HG02884 (cell line): ENCODE measurements at regions not wholly inside any gene's neighbourhood (a gene's known extent, or its start where the extent isn't known, plus 50 kb on each side); places are given as distances from the start of the nearest gene placed in this dataset.
"Not testable (repeated sequence)": the region's sequence is repeated elsewhere in the genome, so short reads cannot be mapped to it uniquely, and the experiment has no call there.

Experiments
- ATAC-seq: cut with Tn5 transposase; IDR thresholded peaks from one replicate; pipeline ENCODE4 v1.9.1; 2021; ENCODE audit warnings: mild to moderate bottlenecking, moderate library complexity; ENCODE audit not compliant: unreplicated experiment

DNA sequence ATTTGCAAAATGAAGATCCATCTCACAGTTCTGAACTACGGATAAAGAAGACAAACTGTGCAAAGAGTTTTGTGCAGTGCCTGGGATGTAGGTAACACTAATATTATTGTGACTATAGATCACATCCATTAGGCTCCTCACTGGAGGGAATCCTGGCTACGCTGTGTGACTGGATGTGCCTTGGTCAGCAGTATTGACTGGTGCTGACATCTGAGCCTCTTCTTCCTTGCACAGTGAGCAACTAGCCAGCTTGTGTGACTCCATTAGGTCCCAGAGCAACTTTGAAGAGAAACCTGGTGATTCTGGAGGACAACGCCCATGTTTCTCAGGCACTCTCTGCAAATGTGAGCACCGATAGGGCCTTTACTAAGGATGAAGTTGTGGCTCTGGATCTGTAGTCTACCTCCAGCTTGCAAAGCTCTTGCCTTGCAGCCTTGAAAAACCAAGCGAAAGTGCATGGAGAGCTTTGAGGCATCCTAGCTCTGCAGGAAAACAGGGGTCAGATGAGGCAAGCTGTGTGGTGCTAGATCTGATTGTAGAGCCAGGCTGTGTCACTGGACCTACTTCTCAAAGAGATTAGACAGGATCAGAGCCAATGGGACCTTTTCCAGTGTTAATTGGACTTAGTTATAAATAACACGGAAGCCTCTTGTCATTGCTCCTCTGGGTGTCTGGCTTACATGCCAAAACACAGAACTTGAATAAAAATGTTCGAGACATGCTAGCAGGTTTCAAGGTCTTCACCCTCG lies 303.6 kb upstream of the LYZL1 start:
- ATAC-seq: no peak

DNA sequence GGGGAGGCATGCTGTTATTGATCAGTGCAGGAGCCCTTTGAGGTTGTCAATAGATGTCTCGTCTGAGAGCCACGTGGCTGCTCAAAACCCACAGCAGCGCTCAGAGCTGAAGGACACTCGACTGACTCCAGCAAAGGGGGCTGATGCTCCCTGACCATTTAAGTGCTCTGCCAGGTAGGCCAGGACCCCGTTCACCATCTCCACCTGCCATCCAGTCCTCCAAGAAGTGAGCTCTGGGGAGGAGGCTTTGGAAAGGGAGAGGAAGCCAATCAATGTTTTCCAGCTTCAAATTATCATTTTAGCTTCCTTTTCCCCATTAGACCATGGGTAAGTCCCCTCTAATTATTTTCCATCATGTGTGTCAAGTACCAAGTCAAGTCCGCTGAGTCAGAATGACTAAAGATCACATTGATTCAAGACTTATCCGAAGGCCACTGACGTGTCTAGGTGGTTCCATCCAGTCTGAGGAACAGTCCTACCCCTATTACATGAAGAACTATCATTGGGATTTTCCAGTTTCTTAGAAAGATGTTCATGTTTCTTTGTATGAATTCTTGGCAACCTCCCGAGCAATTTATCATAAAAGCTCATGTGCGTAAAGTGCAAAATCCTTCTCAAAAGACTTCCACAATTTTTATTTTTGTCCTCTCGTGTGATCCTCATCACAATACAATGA lies 302.6 kb upstream of the LYZL1 start:
- no peak for ATAC-seq

DNA sequence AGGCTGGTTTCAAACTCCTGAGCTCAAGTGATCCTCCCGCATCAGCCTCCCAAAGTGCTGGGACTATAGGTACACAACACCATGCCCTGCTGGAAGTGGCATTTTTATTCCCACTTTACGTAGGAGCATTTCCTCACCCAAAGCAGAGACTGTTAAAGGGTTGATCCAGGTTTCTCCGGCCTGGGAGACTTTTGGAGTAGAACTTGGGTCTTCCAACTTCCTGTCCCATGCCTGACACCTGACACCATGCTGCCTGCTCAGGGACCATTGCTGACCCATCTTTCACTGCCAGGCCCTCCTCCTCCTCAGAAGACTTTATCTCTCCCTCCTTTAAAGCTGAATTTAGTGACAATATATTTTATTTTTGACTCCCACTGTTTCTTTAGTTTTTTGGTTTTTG lies 302.0 kb upstream of the LYZL1 start:
- no peak for ATAC-seq

DNA sequence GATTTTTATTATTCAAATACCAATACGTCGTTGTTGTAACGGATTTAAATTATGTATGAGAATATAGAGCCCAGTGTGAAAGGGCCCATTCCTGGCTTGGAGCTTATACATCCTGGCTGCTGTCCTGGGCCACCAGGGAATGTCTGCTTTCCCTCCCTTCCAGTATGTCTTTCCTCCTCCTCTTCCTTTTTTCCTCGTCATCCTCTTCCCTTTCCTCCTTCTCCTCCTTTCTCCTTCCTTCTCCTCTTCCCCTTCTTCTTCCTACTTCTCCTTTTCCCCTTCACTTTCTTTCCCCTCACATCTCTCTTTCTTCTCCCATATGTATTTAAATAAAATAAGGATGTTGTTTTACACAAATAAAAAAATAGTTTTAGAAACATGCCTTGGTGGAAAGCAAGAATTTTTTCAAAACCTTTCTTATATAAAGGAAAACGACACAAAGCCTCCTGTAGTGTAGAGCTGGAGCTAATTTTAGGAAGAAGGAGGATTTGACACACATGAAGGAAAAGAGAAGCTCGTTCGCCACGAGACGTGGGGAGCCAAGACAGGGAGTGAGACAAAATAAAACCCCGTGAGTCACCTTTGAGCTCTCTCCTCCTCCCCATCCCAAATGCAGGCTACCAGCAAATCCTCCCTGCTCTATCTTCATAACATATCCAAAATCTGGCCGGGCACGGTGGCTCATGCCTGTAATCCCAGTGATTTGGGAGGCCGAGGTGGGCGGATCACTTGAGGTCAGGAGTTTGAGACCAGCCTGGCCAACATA lies 301.1 kb upstream of the LYZL1 start:
- ATAC-seq: no peak

DNA sequence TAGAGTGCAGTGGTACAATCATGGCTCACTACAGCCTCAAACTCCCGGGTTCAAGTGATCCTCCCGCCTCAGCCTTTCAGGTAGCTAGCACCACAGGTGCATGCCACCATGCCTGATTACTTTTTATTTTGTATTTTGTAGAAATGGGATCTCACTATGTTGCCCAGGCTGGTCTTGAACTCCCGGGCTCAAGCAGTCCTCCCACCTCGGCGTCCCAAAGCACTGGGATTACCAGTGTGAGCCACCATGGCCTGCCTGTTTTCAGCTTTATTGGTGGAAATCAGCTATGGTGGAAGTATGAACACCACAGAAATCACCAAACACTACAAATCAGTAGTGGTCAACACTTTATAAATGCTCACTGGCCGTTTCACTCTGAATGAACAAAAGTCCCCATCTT lies 299.9 kb upstream of the LYZL1 start:
- ATAC-seq: no peak

DNA sequence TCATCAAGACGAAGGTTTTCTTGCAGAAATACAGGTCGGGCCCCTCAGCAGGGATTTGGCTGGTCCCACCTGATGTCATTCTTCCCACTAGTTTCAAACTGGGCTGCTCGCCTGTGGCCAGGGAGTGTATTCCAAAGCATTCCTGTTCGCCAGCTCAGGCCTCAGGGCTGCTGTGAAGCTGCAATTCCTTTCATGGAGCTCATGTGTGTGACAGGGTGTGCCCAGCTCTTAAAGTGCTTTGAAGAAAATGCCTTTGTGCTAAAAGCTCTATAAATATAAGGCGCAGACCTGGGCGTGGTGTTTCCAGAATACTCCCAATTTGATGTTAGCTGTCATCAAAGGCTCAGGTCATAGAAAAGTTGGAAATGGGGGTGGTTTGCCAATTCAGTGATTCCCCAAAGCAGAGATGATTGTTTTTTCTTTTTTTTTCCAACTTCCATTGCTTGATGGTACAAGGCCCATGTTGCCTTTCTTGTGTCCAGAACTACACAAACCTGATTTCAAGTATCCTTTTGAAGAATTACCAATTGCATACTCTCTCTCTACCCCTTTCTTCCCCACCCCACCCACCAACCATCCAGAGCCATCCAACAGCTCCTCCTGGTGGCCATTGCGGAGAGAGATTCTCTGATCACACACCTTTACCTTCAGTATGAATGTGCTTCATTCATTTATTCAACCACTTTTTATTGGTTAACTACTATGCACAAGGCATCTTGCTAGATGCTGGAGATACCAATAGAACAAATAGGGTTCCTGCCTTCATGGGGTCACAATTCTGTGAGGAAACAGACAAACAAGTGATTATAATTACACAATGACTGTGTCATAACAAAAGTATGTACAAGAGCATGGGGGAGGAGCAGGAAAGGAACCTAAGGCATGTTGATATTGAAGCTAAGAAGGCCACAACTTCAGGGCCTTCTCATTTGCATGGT lies 297.3 kb upstream of the LYZL1 start:
- ATAC-seq: no peak

DNA sequence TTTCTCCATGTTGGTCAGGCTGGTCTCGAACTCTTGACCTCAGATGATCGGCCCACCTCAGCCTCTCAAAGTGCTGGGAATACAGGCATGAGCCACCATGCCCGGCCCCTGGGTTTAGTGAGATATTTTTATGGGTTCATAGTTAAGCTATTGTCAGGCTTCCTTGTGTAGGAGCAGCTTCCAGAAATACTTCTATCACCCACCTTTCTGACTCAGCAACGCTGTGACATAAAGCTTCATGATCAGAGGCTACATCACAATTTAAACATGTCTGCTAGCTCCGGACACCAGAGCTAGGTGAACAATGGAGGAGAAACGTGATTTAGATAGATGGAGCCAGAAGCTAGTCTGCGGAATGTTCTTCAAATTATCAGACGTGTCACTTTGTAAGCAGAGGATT lies 295.8 kb upstream of the LYZL1 start:
- ATAC-seq: no peak

DNA sequence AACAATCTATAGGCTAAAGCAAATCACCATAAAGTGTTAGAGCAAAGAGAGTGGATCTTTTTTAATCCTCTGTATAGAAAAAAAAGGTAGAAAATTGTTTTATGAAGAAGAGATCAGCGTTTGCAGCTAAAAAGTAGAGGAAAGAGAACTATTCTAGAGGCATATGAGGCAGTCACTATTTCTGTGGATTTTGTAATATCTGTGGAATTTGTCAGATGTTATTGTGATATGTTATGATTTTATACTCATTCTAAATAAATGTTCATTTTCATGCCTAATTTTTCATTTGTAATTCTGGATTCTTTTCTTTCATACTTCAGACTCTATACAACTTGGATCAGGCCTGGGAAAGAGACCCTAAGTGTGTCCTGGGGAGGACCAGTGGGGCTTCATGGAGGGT lies 295.0 kb upstream of the LYZL1 start:
- ATAC-seq: no peak

DNA sequence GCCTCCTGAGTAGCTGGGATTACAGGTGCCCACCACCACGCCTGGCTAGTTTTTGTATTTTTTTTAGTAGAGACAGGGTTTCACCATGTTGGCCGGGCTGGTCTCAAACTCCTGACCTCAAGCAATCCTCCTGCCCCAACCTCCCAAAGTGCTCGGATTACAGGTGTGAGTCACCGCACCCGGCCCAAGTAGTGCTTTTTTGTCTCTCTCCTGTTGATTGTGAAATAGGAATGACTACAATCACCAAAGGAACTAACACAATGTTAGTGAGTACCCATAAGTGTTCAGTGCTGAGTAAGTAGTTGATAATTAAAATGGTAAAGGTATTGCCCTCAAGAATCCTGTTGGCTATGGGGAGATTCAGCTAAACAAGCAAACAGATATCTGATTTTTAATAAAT lies 294.1 kb upstream of the LYZL1 start:
- not testable (repeated sequence) for ATAC-seq

DNA sequence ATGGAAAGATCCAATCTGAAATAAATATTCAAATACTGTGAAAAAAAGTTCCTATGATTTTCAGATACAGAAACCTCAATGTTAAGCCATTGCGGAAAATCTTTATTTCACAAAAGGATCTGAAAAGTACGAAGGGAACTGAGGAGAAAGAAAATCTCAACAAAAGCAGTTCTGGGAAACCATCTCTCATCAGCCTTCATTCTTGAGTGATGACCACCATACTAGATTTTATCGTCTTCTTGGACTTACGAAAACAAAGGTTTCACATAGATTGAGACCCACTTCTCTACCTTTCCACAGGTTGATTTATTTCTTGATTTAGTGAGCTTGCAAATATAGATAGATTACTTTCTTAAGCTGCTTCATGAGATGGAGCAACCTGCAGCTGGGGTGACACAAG lies 293.4 kb upstream of the LYZL1 start:
- no peak for ATAC-seq

DNA sequence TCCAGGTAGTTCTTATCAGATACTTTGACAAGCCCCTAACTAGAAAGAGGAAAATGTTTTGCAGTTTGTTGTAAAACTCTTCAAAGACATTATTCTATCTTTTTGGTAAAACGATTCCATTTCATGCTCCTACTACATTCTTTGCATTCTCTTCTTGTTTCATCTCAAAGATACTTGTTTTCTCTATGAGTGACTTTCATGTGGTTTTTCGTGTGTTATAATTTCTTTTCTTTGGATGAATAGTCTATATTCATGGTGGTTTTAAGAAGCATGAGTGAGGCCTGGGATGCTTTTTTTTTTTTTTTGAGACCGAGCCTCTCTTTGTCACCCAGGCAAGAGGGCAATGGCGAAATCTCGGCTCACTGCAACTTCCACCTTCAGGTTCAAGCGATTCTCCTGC lies 292.5 kb upstream of the LYZL1 start:
- ATAC-seq: no peak

DNA sequence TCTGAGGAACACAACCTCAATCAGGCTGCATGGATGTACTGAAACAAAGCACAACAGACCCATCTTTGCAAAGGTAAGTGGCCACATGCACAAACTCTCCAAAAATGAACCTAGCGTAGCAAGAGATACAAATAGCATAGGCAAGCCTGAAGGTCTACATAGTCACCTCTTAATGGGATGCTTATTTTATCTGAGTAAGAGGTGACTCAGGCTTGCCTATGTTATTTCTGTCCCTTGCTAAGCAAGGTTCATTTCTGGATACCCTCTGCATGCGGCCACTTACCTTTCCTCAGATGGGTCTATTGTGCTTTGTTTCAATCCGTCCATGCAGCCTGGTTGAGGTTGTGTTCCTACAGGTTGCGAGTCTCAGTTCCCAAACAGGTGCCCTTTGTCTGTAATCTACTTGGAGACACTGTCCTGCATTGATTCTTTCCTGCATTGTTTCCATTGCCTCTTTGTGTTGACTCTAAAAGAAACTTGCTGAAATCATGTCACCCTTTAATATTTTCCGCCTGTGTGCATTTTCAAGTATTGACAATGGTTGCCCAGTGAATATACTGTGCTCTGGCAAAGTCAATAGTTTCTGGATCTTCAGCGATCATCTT lies 291.8 kb upstream of the LYZL1 start:
- ATAC-seq: no peak

DNA sequence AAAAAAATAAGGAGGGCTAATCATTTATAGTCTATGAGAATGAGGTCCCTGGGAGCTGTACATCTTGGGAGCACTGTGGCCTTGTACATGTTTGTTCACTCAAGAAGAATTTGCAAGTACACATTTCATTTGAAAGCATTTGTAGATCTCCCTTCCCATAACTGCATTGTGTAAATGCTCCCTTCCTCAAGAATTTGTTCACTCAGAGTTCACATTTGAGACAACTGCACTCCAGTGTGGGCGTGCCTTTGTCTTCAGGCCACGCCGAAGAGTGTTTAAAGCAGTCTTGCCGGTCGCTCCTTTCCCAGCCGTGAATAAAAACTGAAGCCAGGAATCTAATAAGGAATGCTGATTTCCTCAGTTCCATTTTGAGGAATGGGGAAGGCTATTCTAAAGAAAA lies 291.1 kb upstream of the LYZL1 start:
- ATAC-seq: no peak

DNA sequence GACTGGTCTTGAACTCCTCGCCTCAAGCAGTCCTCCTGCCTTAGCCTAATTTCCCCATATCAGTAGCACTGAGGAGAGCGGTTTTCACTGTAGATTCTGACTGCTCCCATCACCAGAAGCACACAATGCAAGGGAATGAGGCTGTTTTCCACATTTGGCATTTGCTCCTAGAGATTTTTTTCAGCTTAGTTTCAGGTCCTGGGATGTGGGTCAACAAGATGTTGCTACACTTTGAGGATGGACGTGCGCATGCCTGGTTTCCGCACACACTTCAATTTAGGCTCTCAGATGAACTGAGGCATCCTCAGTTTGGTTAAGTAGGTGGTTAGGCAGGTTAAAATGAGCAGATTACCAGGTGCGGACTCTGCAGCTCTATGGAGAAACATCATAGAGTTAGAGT lies 287.1 kb upstream of the LYZL1 start:
- no peak for ATAC-seq

DNA sequence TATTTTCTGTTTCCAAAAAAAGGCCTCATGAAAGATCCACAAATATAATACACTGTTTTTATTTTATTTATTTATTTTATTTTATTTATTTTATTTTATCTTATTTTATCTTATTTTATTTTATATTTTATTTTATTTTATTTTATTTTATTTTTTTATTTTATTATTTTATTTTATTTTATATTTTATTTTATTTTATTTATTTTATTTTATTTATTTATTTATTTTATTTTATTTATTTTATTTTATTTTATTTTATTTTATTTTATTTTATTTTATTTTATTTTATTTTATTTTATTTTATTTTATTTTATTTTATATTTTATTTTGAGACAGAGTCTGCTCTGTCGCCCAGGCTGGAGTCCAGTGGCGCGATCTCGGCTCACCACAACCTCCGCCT lies 285.9 kb upstream of the LYZL1 start:
- ATAC-seq: not testable (repeated sequence)

DNA sequence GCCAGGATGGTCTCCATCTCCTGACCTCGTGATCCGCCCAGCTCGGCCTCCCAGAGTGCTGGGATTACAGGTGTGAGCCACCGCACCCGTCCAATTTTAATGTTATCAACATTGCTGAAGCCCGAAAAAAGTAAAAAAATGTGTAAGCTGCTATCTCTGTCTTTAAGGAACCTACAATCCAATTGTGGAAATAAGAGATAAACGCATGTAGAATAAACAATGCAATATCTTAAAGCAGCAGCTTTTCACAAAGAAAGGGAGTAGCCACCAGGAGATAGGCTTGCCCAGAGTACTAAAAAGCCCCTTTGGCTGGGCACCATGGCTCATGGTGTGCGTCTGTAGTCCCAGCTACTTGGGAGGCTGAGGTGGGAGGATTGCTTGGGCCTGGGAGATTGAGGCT lies 282.9 kb upstream of the LYZL1 start:
- no peak for ATAC-seq

DNA sequence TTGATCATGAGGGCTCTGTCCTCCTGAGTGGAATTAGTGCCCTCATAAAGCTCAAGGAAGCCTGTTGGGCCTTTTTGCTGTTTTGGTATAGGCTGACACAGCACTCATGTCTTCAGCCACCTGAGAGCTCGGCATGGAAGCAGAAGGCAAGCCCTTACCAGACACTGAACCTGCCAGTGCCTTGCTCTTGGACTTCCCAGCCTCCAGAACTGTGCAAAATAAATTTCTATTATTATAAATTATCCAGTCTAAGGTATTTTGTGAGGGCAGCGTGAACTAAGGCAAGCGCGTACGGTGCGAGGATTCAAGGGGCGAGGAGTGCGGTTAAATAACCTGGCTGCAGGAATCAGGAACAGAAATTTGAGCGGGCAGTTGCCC lies 281.5 kb upstream of the LYZL1 start:
- no peak for ATAC-seq

DNA sequence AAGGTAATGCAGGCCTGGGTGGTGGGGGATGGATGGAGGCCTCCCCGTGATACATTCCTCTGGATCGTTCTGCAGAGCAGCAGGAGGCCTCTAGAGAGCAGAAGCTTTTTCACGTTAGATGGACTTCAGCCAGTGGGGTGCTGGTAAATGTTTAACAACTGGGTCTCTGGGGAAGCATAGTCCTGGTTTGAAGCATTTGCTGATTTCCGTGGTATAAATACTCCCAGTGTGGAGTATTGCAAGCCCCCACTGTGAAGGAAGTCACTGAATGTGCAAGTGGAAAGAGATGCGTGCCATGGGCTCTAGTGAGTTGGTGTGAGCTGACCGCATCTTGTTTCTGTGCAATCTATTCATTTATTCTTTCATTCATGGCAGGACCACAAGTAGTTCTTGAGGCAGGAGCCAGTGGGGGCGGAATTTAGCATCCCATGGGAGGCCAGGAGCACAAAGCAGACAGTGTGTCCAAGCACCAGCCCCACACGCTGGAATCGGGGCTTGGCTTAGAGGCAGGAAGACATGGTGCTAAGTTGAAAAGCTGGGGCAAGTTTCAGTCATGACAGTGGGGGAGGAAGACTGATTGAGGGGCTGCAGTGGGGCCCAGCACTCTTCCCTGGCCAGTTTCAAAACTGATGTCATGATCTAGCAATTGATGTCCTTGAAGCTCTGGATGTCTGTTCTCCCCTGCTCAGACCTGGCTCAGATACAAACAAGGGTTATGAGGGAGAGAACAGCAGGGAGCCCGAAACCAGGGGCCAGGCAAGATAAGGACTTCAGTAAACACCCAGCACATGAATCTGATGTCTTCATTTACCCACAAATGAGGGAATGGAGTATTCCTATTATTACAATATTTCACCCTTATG lies 280.9 kb upstream of the LYZL1 start:
- no peak for ATAC-seq

DNA sequence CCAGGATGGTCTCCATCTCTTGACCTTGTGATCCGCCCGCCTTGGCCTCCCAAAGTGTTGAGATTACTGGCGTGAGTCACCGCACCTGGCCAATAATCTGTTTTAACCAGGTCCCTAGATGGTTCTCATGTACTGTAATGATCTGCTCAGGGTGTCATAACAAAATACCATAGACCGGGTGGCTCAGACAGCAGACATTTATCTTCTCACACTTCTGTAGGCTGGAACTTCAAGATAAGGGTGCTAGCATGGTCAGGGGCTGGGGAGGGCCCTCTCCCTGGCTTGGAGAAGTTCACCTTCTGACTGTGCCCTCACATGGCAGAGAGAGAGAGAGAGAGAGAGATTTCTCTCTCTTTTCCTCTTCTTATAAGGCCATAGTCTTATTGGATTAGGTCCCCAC lies 279.4 kb upstream of the LYZL1 start:
- ATAC-seq: no peak

DNA sequence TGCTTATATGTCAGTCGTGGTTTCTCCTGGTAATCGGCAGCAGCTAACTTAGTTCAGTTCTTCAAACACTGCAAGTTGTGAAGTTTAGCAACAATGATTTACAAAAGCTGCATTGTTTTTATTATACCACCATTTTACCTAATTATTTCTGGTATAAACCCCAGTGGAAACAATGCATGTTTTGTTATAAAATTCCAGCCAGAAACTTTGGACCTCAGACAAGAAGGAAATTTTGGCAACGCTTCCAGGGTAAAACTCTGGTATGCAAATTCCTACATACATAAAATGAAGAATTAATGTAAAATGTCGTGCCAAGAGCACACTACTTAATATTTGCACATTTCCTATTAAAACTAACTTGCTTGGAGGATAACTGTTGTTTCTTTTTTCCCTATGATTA lies 277.4 kb upstream of the LYZL1 start:
- ATAC-seq: no peak
